Mammary epithelial cell (primary cell): ENCODE measurements at regions not wholly inside any gene's neighbourhood (a gene's known extent, or its start where the extent isn't known, plus 50 kb on each side); places are given as distances from the start of the nearest gene placed in this dataset.

Source experiments
- CTCF ChIP-seq, 2 donors: IDR thresholded peaks in 1 of 2; conservative IDR thresholded peaks in 1 of 2; 2 replicates each; pipeline ENCODE4 v1.5.1; 2011 to 2012; ENCODE audit warnings: inconsistent platforms in 2 of 2, low read length in 2 of 2, mild to moderate bottlenecking in 2 of 2, control low read depth in 1 of 2, low read depth in 1 of 2; ENCODE audit not compliant: insufficient read depth in 1 of 2; ENCODE audit errors: extremely low read depth in 1 of 2
- EZH2 ChIP-seq: IDR thresholded peaks from 2 replicates; pipeline ENCODE4 v1.6.1; 2012; ENCODE audit warnings: low read length, inconsistent platforms, borderline replicate concordance

GRCh38 chr2:208620487-208620978 lies 213.9 kb downstream of the PTH2R start:
- no peak for TF ChIP-seq CTCF (conservative IDR thresholded peaks at IDR 0.05 in 1 of 2, IDR thresholded peaks at IDR 0.05 in 1 of 2; ENCODE audit: extremely low read depth in 1 of 2, insufficient read depth in 1 of 2, low read depth in 1 of 2, low read length in 2 of 2)
- no peak for TF ChIP-seq EZH2
